HG03175 (cell line): ENCODE measurements at regions not wholly inside any gene's neighbourhood (a gene's known extent, or its start where the extent isn't known, plus 50 kb on each side); places are given as distances from the start of the nearest gene placed in this dataset.
"Not testable (repeated sequence)": the region's sequence is repeated elsewhere in the genome, so short reads cannot be mapped to it uniquely, and the experiment has no call there.

Experiments
- ATAC-seq: cut with Tn5 transposase; IDR thresholded peaks from one replicate; pipeline ENCODE4 v1.9.1; 2021; ENCODE audit warnings: mild to moderate bottlenecking, moderate library complexity; ENCODE audit not compliant: unreplicated experiment

DNA sequence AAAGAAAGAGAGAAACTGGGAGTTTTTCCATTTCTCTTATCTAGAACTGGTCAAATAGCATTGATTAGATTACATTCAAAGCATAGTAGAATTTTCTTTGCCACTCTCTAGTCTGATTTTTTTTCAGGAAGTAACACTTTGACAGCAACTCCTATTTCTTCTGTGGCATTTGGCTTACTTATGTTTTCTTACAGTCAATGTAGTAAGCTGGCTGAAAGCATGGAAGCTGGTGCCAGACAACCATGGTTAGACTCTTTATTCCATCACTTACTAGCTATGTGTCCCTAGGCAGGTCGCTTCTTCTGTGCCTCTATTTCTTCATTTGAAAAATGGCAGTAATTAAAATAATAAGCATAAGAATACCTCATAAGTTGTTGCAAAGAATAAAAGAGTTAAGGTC, 54.2 kb upstream of the OPRM1 start:
- ATAC-seq = no peak

DNA sequence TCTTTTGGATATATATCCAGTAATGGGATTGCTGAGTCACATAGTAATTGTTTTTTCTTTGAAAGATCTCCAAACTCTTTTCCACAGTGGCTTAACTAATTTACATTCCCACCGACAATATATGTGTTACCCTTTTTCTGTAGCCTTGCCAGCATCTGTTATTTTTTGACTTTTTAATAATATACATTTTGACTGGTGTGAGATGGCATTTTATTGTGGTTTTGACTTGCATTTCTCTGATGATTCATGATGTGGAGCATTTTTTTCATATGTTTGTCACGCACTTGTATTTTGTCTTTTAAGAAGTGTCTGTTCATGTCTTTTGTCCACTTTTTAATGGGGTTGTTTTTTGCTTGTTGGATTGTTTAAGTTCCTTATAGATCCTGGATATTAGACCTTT, 58.9 kb upstream of the OPRM1 start:
- no peak for ATAC-seq

DNA sequence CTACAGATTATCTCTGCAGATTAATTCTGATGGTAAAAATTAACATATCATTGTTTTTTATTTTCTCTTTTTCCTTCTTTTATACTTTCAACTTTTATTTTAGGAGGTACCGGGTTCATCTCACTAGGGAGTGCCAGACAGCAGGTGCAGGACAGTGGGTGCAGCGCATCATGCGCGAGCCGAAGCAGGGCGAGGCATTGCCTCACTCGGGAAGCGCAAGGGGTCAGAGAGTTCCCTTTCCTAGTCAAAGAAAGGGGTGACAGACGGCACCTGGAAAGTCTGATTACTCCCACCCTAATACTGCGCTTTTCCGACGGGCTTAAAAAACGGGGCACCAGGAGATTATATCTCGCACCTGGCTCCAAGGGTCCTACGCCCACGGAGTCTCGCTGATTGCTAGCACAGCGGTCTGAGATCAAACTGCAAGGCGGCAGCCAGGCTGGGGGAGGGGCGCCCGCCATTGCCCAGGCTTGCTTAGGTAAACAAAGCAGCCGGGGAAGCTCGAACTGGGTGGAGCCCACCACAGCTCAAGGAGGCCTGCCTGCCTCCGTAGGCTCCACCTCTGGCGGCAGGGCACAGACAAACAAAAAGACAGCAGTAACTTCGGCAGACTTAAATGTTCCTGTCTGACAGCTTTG, 60.0 kb upstream of the OPRM1 start:
- ATAC-seq = not testable (repeated sequence)

DNA sequence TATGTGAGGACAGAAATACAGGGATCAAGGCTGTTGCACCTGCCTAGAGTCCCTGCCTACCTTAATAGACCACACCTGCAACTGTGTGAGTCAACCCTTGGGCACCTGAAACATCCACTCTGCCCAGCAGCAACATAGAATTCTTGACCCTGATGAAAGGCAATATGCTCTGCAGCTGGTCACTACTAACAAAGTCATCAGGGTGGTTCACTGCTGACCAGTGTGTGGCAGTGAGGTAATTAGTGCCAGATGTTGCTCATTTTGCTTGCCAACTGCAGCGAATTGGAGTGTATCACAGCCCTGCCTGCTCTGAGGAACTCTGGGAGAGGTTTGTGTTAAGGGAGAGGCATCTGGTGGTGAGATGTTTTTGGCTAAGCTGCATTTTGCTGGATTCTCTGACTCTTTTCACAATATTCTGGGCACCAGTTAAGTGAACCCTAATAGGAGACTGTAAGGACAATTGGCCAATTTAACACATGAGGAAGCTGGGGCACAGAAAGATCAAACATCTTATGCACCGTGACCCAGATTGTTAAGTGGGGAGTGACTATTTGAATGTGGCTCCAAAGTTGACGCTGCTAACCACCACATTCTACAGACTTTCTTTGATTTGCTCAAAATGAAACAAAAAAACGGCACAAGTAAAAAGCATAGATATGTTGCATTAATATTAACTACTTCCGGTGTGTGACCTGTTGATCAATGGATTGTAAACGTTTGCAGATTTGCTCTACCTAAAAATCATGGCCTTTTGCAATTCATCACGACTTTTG, 61.9 kb upstream of the OPRM1 start:
- ATAC-seq = peak; percentile 33

DNA sequence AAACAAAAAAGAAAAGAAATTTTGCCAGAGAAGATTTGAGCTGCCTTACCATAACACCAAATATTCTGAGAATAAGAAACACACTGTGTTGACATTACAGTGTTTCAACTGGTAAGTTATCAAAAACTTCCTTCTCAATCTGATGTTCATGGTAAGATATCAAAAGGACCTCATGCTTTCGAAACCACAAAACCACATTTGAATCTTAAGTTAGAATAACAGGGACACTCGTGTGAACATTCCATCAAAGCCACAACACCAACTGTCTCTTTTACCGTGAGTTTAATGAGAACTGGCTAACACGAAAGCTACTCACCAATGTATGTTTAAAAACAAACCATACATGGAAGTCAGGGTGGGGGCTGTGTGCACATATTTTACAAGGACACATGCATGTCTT, 73.0 kb upstream of the OPRM1 start:
- ATAC-seq = no peak

DNA sequence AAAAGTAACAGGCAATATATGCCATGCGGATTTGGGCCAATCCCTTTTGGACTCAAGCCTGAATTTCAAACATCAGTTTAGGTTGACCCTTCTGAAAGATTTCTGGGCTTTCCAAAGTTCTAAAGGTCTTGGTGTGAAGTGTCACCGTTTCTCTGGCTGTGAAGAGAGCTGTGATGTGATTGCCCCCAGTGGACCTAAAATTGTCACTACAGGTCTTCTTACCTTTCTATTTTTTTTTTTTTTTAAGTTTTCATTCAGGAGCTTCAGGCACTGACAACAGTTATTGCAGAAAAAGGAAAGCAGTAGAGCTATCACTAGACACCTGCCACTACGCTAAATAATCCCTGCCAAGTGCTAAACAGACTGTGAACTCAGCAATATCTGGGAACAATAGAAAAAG, 75.7 kb upstream of the OPRM1 start:
- no peak for ATAC-seq

DNA sequence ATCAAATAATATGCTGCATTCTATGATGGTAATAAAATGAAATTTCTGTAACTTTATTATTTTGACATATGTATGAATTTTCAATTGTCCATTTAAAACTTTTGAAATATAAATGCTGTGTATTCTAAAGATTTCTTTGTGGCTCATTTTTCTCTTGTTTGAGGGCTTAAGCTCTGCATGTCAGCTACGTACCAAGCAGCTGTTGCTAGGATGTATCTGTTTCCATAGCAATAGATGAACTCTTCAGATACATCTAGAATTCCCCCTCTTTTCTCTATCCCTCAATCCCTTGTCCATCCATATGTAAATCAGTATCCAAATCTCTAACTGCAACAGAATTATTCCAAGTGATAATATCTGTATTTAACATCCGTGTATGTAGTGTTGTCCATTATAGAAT, 76.5 kb upstream of the OPRM1 start:
- no peak for ATAC-seq

DNA sequence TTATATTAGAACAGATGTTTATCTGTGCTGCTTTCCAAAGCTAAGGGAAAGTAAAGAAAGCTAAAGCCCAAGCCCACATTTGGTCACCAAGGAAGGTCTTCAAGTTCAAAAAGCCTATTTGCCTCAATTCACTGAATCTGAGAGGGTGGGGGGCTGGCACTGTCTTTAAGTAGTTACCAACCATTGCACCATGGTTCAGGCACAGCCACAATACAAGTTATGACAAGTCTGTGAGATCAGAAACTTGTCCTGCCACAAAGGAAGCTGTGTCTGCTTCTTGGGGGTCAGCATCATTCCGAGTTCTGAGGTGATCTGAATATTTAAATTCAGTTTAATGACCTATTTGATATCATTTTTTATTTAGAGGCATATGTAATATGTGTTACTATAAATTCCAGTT, 78.3 kb upstream of the OPRM1 start:
- ATAC-seq = no peak

DNA sequence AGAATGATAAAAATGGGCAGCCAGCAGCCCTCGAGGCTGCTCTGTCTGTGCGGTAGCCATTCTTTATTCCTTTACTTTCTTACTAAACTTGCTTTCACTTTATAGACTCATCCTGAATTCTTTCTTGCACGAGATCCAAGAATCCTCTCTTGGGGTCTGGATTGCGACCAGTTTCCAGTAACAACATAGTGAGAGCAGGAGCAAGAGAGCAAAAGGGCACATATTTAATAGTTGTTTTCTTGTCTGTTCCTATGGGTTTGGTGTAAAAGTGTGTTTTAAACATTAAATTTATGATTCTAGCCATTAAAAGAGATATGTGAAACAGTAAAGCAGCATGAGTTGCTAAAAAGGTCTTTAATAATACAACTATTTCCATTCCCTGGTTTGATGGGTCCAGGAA, 78.8 kb upstream of the OPRM1 start:
- ATAC-seq = no peak

DNA sequence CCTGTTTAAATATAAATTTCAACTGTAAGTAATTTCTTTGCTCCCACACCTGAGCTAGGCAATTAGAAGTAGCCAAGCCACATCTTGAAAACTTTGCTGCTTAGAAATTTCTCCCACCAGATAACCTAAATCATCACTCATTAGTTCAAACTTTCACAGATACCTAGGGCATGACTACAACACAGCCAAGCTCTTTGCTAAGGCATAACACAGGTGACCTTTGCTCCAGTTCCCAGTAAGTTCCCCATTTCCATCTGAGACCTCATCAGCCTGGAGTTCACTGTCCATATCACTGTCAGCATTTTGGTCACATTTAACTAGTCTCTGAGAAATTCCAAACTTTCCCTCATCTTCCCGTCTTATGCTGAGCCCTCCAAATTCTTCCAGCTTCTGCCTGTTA, 79.8 kb upstream of the OPRM1 start:
- no peak for ATAC-seq

DNA sequence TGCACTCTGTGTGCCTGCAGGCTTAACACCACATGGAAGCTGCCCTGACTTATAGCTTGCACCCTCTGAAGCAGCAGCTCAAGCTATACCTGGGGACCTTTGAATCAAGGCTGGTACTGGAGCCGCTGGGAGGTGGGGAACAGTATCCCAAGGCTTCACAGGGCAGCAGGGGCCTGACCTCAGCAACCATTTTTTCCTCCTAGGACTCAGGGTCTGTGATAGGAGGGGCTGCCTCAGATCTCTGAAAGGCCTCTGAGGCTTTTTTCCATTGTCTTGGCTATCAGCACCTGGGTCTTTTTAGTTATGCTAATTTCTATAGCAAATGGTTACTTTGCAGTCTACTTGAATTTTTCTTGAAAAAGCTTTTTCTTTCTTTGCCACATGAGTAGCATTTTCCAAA, 80.2 kb upstream of the OPRM1 start:
- ATAC-seq = no peak

DNA sequence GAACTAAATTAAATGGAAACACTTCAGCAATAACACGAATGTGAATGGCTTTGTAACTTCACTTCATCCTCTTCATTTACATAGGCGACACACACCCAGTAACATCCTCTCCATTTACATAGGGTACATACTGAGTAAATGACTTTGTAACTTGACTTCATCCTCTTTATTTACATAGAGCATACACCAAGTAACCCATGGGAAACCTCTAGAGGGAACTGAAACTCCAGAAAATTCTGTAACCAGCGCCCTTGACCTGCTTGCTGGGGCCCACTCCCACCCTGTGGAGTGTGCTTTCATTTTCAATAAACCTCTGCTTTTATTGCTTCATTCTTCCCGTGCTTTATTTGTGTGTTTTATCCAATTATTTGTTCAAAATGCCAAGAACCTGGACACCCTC, 81.6 kb upstream of the OPRM1 start:
- ATAC-seq = peak; percentile 91

DNA sequence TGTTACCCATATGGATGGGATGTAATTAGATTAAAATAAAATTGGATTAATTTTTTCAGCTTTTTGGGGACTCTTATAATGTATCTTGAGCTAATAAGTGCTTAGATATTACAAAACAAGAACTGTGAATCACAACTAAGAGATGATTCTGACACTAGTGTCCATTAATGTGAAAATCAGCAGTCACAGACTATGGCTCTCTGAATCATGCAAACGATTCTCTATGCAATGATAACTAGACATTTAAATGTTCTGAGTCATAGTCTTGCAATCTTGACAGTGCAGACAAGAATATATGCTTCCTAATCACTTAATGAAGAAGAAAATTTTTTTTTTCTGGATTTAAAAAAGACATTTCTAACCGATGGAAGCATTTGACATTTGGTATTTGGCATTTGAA, 82.2 kb upstream of the OPRM1 start:
- no peak for ATAC-seq

DNA sequence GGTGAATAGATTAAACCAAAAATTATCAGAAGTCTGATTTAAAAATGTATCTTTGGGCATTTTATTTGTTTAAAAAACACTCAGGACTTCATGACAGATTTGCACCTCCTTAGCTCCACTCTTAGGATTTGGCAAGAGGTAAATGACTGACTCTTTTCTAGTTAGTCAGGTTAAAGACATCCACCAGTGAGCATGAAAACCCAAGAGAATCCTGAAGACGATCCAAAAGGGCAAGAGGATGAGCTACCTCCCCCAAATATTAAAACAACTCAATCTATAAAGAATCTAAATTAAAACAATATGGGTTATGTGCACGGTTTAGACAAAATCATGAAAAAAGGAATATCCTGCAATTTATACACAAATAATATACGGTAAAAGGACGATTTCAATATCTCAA, 89.4 kb upstream of the OPRM1 start:
- ATAC-seq = no peak

DNA sequence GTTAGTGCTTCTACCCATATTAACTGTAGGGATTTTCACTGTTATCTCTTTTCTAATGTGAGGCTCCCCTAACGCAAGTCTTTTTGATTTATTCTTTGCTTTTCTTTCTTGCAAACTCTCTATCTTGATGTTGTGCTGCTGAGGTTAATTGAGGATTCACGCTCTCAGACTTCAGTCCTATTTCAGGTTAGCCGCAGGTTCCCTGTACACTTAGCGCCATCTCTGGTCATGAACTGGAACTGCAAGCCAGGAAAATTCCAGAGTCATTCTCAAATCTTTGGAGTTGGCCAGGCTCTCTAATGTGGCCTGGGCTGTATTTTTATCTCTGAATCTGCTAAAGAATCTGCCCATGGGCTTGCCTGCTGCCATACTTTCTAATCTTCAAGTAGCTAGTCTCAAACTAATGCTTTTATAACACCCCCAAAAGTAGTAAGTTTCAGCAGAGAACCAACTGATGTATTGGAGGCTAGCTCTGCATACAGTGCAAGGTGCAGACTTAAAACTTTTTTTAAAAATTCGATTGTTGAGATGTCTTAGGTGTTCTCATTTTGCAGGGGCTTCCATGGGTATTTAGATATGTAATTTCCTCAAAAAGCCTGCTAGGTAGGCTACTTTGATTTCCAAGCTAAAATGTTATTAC, 91.1 kb upstream of the OPRM1 start:
- no peak for ATAC-seq

DNA sequence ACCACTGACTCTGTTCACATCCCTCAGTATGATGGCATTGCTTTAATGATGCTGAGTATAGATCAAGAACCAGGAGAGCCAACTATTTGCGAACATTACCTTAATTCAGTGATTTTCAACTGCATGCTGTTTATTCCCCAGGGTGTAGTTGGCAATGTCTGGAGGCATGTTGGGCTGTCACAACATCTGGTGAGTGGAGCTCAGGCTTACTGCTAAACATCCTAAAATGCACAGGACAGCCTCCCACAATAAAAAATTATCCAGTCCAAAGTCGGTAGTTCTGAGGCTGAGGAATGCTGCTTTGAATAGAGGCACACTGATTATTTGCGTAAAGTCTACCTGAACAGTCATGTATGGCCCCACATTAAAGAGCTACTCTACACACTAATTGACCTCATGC, 94.8 kb upstream of the OPRM1 start:
- ATAC-seq = no peak

DNA sequence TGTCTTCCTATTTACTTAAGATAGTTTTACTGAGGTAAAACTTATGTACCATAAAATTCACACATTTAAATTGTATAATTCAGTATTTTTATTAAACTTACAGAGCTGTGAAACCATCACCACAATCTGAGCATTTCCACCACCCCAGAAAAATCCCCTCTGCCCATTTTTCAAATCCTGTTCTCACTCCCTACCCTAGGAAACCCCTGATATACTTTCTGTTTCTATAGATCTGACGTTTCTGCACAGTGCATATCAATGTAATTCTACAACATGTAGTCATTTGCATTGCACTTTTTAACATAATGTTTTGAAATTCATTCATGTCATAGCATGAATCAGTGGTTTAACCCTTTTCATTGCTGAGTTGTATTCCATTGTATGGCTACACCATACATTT, 96.7 kb upstream of the OPRM1 start:
- no peak for ATAC-seq

DNA sequence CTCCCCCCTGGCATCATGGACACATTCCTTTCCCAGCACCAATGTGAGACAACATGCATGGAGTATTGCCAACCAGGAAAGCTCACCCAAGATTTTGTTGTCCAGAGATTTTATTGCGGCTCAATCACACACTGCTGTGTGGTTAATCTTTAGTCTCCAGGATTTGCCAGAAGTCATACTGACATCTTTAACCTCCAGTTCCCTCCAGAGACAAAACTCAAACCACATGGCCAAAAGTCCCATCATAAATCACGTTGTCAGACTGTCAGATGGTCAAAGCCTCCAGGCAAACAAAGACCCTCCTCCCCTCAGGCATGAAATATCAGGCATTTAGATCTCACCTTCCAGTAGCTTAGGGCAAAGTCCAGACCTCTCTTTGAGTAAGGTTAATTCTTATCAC, 97.3 kb upstream of the OPRM1 start:
- ATAC-seq = no peak

DNA sequence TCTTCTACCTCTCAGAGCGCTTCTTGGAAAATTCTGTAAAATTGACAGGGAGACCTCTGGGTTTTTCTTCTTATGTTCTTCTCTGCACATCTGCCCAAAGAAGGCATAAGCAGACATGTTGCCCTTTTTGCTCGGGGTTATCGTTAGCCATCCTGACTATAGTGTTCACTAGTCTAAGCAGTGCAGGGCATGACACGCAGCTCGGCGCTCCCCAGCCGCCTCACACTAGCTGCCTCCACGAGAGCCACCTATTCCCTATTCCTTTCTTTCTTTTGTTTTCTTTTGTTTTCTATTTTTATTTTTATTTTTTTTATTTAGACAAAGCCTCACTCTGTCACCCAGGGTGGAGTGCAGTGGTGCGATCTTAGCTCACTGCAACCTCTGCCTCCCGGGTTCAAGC, 100.2 kb upstream of the OPRM1 start:
- ATAC-seq = no peak

DNA sequence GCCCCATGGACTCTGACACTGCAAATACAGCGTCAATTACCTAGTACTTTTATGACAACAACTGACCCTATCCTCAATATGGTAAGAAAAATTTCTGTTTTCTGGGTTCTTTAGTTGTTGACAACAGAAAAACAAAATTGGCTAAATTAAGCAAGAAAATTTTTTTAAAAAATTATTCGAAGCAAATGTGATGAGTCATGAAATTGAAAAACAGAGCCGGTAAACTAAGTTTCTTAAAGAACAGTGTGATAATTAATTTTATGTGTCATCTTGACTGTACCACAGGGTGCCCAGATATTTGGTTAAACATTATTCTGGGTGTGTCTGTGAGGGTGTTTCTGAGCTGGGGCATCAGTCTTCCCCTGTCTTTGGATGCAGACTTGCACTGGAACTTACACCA, 107.6 kb upstream of the OPRM1 start:
- no peak for ATAC-seq

DNA sequence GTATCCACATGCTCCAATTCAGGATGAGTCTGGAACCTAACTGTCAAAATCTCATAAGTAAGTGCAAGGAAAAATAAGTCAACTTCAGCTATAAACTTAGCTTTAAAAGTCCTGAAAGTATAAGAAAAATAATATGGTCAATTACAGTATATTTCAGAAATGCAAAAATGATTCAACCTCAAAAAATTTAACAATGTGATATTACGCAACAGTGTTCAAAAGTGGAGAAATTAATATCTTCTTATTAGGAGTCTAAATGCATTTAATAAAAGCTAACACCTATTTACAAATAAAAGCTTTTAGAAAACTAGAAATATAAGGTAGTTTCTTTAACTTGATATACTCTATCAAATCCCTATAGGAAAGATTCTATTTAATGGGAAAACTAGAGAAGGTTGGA, 111.2 kb upstream of the OPRM1 start:
- no peak for ATAC-seq

DNA sequence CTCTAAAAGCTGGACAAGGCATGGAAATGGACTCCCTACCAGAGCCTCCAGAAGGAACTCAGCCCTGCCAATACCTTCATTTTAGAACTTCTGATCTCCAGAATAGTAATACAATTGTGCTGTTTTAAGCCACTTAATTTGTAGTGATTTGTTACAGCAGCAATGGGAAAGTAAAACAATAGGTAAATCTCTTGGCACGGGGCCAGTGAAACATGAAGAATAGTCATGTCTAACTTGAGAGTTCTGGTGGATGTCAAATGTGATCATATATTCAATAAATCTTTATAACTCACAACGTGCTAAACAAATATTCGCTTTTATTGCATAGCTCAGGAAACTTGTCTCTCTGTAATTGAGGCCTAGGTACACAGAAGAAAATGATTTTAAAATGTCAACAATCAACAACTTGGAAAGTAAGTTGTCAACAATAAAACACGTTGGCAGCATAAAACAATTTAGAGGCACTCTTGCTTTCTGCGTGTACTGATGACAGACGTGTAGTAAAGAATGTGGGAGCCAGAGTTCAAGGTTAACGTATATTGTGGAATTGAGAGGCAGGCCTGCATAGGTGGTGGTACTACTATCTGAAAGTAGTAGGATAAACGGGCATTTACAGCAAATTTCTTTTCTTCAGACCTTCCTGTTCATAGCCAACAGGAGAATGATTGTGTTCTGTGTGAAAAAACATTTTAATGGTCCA, 140.5 kb upstream of the OPRM1 start:
- ATAC-seq = no peak
